ENCODE measurements at regions not wholly inside any gene's neighbourhood (a gene's known extent, or its start where the extent isn't known, plus 50 kb on each side); places are given as distances from the start of the nearest gene placed in this dataset.
"Not testable (repeated sequence)": the region's sequence is repeated elsewhere in the genome, so short reads cannot be mapped to it uniquely, and the experiment has no call there.

GRCh38 chr12:127479256-127479655 lies 787.7 kb upstream of the TMEM132C start:
- DNase-seq = peak; percentile 10

GRCh38 chr12:127480775-127481314 lies 786.1 kb upstream of the TMEM132C start:
- no peak for DNase-seq

GRCh38 chr12:127482950-127483349 lies 784.0 kb upstream of the TMEM132C start:
- DNase-seq = no peak

GRCh38 chr12:127485528-127485927 lies 781.4 kb upstream of the TMEM132C start:
- DNase-seq = no peak

GRCh38 chr12:127487031-127487430 lies 779.9 kb upstream of the TMEM132C start:
- DNase-seq = no peak

GRCh38 chr12:127489061-127489460 lies 777.9 kb upstream of the TMEM132C start:
- no peak for DNase-seq

GRCh38 chr12:127494961-127495915 lies 771.7 kb upstream of the TMEM132C start:
- no peak for DNase-seq

- DNase-seq = peak; percentile 10
Observed at GRCh38 chr12:127496255-127496654, 770.7 kb upstream of the TMEM132C start.

- DNase-seq = no peak
Observed at GRCh38 chr12:127500512-127501035, 766.4 kb upstream of the TMEM132C start.

GRCh38 chr12:127501916-127502315 lies 765.1 kb upstream of the TMEM132C start:
- DNase-seq = no peak

GRCh38 chr12:127503246-127503645 lies 763.7 kb upstream of the TMEM132C start:
- DNase-seq = no peak

GRCh38 chr12:127503996-127504395 lies 763.0 kb upstream of the TMEM132C start:
- not testable (repeated sequence) for DNase-seq

- DNase-seq = no peak
Observed at GRCh38 chr12:127504874-127505273, 762.1 kb upstream of the TMEM132C start.

- no peak for DNase-seq
Observed at GRCh38 chr12:127507341-127507740, 759.6 kb upstream of the TMEM132C start.

- DNase-seq = no peak
Observed at GRCh38 chr12:127509066-127509778, 757.7 kb upstream of the TMEM132C start.

- no peak for DNase-seq
Observed at GRCh38 chr12:127515941-127516340, 751.0 kb upstream of the TMEM132C start.

- no peak for DNase-seq
Observed at GRCh38 chr12:127516467-127516866, 750.5 kb upstream of the TMEM132C start.

GRCh38 chr12:127519779-127520178 lies 747.2 kb upstream of the TMEM132C start:
- no peak for DNase-seq

- no peak for DNase-seq
Observed at GRCh38 chr12:127526925-127527324, 740.0 kb upstream of the TMEM132C start.

- no peak for DNase-seq
Observed at GRCh38 chr12:127528551-127528950, 738.4 kb upstream of the TMEM132C start.

GRCh38 chr12:127531542-127531941 lies 735.4 kb upstream of the TMEM132C start:
- no peak for DNase-seq

GRCh38 chr12:127533353-127533752 lies 733.6 kb upstream of the TMEM132C start:
- no peak for DNase-seq

- no peak for DNase-seq
Observed at GRCh38 chr12:127536833-127537428, 730.0 kb upstream of the TMEM132C start.

All from retina (tissue), 1 donor.